ENCODE measurements at regions not wholly inside any gene's neighbourhood (a gene's known extent, or its start where the extent isn't known, plus 50 kb on each side); places are given as distances from the start of the nearest gene placed in this dataset.

- no peaks in the 10 kb centered on the region for H3K27me3 ChIP-seq (ENCODE audit: insufficient read depth)
- POLR2A ChIA-PET = no interaction called here
- no peak overlapping the region for H2AFZ ChIP-seq (ENCODE audit: low read depth)
- WGBS (ENCODE audit: low lambda C conversion rate) = 22% methylated on average over 3 of the region's 3 CpGs
- no peak overlapping the region for H3K4me3 ChIP-seq (ENCODE audit: low read depth in 2 of 2, low read length in 1 of 2)
- no peak for TF ChIP-seq NFIC (IDR thresholded peaks at IDR 0.05; ENCODE audit: borderline replicate concordance)
- no peak for TF ChIP-seq MEF2A (IDR thresholded peaks at IDR 0.05; ENCODE audit: borderline replicate concordance, low read depth)
- TF ChIP-seq TCF12 (IDR thresholded peaks at IDR 0.05) = no peak
- TF ChIP-seq GABPA (IDR thresholded peaks at IDR 0.05; ENCODE audit: low read depth) = no peak
- no peak overlapping the region for H3K9ac ChIP-seq
- no peaks in the 10 kb centered on the region for H3K9me3 ChIP-seq
- CTCF ChIA-PET = no interaction called here
- no peaks in the 10 kb centered on the region for H3K36me3 ChIP-seq (replicated peaks in 1 of 2; ENCODE audit: control insufficient read depth in 1 of 2, insufficient read depth in 2 of 2, low read length in 1 of 2)
- H3K27ac ChIP-seq (ENCODE audit: low read depth in 2 of 2, low read length in 1 of 2) = no peak overlapping the region
- H3K79me2 ChIP-seq (ENCODE audit: insufficient read depth) = no peaks in the 10 kb centered on the region
- DNase-seq = no peak
- no peaks in the 10 kb centered on the region for H3K9me2 ChIP-seq
- H3F3A ChIP-seq (replicated peaks; ENCODE audit: insufficient read depth) = no peaks in the 10 kb centered on the region
- no peaks in the 10 kb centered on the region for H3K4me1 ChIP-seq (ENCODE audit: control insufficient read depth in 1 of 2, insufficient read depth in 2 of 2, low read depth in 1 of 2, low read length in 1 of 2)
- H4K20me1 ChIP-seq (ENCODE audit: insufficient read depth) = no peaks in the 10 kb centered on the region
- no peak overlapping the region for H3K4me2 ChIP-seq
These were observed 340.9 kb downstream of the DHRSX start for GRCh38 chrX:2159861-2160260.

- Histone ChIP-seq H3K27me3 (ENCODE audit: insufficient read depth) (no peaks in the 10 kb centered on the region), H3K9me2 (no peaks in the 10 kb centered on the region), H3K36me3 (replicated peaks in 1 of 2; ENCODE audit: control insufficient read depth in 1 of 2, insufficient read depth in 2 of 2, low read length in 1 of 2) (no peaks in the 10 kb centered on the region), H3K9ac (no peak overlapping the region), H2AFZ (ENCODE audit: low read depth) (no peak overlapping the region), H4K20me1 (ENCODE audit: insufficient read depth) (no peaks in the 10 kb centered on the region), H3K4me3 (ENCODE audit: low read depth in 2 of 2, low read length in 1 of 2) (no peak overlapping the region), H3K4me1 (ENCODE audit: control insufficient read depth in 1 of 2, insufficient read depth in 2 of 2, low read depth in 1 of 2, low read length in 1 of 2) (no peaks in the 10 kb centered on the region), H3K27ac (ENCODE audit: low read depth in 2 of 2, low read length in 1 of 2) (no peak overlapping the region), H3F3A (replicated peaks; ENCODE audit: insufficient read depth) (no peaks in the 10 kb centered on the region), H3K79me2 (ENCODE audit: insufficient read depth) (no peaks in the 10 kb centered on the region), H3K9me3 (no peaks in the 10 kb centered on the region), H3K4me2 (no peak overlapping the region)
- 15% methylated on average over 4 of the region's 4 CpGs for WGBS (ENCODE audit: low lambda C conversion rate)
- POLR2A ChIA-PET = no interaction called here
- no peak for DNase-seq
- CTCF ChIA-PET = no interaction called here
- TF ChIP-seq FOXM1 (IDR thresholded peaks at IDR 0.05; ENCODE audit: low read depth) = no peak
- no peak for TF ChIP-seq USF2 (IDR thresholded peaks at IDR 0.05; ENCODE audit: borderline replicate concordance, low read depth, low read length)
- TF ChIP-seq IRF3 (IDR thresholded peaks at IDR 0.05; ENCODE audit: low read depth, low read length) = no peak
- TF ChIP-seq YY1 (IDR thresholded peaks at IDR 0.05; ENCODE audit: low read depth) = no peak
- no peak for TF ChIP-seq NFIC (IDR thresholded peaks at IDR 0.05; ENCODE audit: borderline replicate concordance)
- TF ChIP-seq USF1 (IDR thresholded peaks at IDR 0.05; ENCODE audit: borderline replicate concordance, low read depth) = no peak
- no peak for TF ChIP-seq FOSL2 (IDR thresholded peaks at IDR 0.05; ENCODE audit: borderline replicate concordance, low read depth)
- TF ChIP-seq MEF2A (IDR thresholded peaks at IDR 0.05; ENCODE audit: borderline replicate concordance, low read depth) = no peak
- TF ChIP-seq NRF1 (IDR thresholded peaks at IDR 0.05; ENCODE audit: low read depth, low read length) = no peak
- TF ChIP-seq POLR2AphosphoS5 (IDR thresholded peaks at IDR 0.05; ENCODE audit: low read depth, low read length) = no peak
- TF ChIP-seq EZH2phosphoT487 (IDR thresholded peaks at IDR 0.05; ENCODE audit: borderline replicate concordance, low read depth) = no peak
- no peak for TF ChIP-seq RFX5 (IDR thresholded peaks at IDR 0.05; ENCODE audit: low read length)
- no peak for TF ChIP-seq TCF12 (IDR thresholded peaks at IDR 0.05)
These were observed 341.4 kb downstream of the DHRSX start for GRCh38 chrX:2159393-2159792.
